H1 (cell line): ENCODE measurements at regions not wholly inside any gene's neighbourhood (a gene's known extent, or its start where the extent isn't known, plus 50 kb on each side); places are given as distances from the start of the nearest gene placed in this dataset.

Experiments
- CBX8 ChIP-seq: fragments of 300-800, 300-1000 bp; sonication (generic); IDR thresholded peaks from 2 replicates; pipeline ENCODE4 v1.7.1; 2016; ENCODE audit warnings: low read depth, low read length, borderline replicate concordance
- CHD7 ChIP-seq: fragments of 300-600 bp; sonication (generic); IDR thresholded peaks from 2 replicates; pipeline ENCODE4 v1.7.1; 2012; ENCODE audit warnings: low read length, moderate library complexity, mild to moderate bottlenecking, inconsistent platforms; ENCODE audit not compliant: insufficient replicate concordance
- E2F6 ChIP-seq: IDR thresholded peaks from 2 replicates; pipeline ENCODE4 v1.6.1; 2012; ENCODE audit warnings: inconsistent platforms
- EZH2 ChIP-seq: fragments of 200-600 bp; sonication (generic); IDR thresholded peaks from 2 replicates; pipeline ENCODE4 v1.7.1; 2012; ENCODE audit warnings: low read depth, mild to moderate bottlenecking, moderate library complexity, low read length, inconsistent platforms; ENCODE audit not compliant: severe bottlenecking
- PHF8 ChIP-seq: fragments of 200-600 bp; sonication (generic); conservative IDR thresholded peaks from 2 replicates; pipeline ENCODE4 v1.7.1; 2012; ENCODE audit warnings: low read depth, mild to moderate bottlenecking, inconsistent platforms, low read length, moderate library complexity
- YY1 ChIP-seq: IDR thresholded peaks from 2 replicates; pipeline ENCODE4 v1.6.1; 2011; ENCODE audit warnings: low read depth, mild to moderate bottlenecking, low read length

DNA sequence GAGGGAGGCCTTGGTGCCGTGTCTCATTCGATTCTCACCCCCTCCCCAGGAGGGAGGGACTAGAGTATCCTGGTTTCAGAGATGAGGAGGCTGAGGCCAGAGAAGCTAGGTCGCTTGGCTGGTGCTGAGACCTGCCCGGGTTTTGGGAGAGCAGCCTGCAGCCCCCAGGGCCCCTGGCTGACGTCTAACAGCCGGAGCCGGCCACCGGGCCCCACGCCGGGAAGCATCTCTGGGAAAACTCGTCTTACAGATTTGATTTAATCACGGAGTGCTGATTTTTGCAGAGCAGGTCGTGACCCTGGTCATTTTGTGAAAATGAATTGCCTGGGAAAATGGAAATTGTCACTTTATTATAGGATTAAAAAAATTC lies 97.5 kb downstream of the MICALL2 start (continued):
- TF ChIP-seq CHD7 (no peak), CBX8 (no peak), EZH2 (no peak), YY1 (no peak), PHF8 (no peak), E2F6 (no peak)
